GM23338 (cell line): ENCODE measurements at regions not wholly inside any gene's neighbourhood (a gene's known extent, or its start where the extent isn't known, plus 50 kb on each side); places are given as distances from the start of the nearest gene placed in this dataset.

Experiments
- ATAC-seq: fragments of 200-7000 bp; cut with Tn5 transposase; 3 replicates; pipeline ENCODE4 v1.9.1; 2020
- DNase-seq: peaks from one replicate; pipeline ENCODE4 v3.0.0-alpha.2; 2015; ENCODE audit warnings: low spot score
- H2AFZ ChIP-seq: fragments of 200-600 bp; sonication (generic); 2 replicates; pipeline ENCODE4 v1.8.0; 2016; ENCODE audit warnings: antibody characterized with exemption, mild to moderate bottlenecking, moderate library complexity
- H3F3A ChIP-seq: fragments of 200-600 bp; sonication (generic); replicated peaks from 2 replicates; pipeline ENCODE4 v1.8.0; 2017; ENCODE audit warnings: antibody characterized with exemption, mixed run types, low read depth
- H3K27ac ChIP-seq: fragments of 200-600 bp; sonication (generic); 2 replicates; pipeline ENCODE4 v1.6.1; 2016; ENCODE audit warnings: low read depth
- H3K27me3 ChIP-seq: fragments of 200-600 bp; sonication (generic); 2 replicates; pipeline ENCODE4 v1.8.0; 2016; ENCODE audit warnings: mild to moderate bottlenecking, mixed run types, moderate library complexity; ENCODE audit not compliant: insufficient read depth
- H3K36me3 ChIP-seq: fragments of 200-600 bp; sonication (generic); 2 replicates; pipeline ENCODE4 v1.8.0; 2016; ENCODE audit warnings: mild to moderate bottlenecking; ENCODE audit not compliant: insufficient read depth
- H3K4me1 ChIP-seq: fragments of 200-600 bp; sonication (generic); 2 replicates; pipeline ENCODE4 v1.8.0; 2016; ENCODE audit warnings: mild to moderate bottlenecking, moderate library complexity; ENCODE audit not compliant: insufficient read depth
- H3K4me2 ChIP-seq: fragments of 200-600 bp; sonication (generic); 2 replicates; pipeline ENCODE4 v1.7.1; 2017; ENCODE audit warnings: mixed run types
- H3K4me3 ChIP-seq: fragments of 200-600 bp; sonication (generic); 2 replicates; pipeline ENCODE4 v1.6.1; 2016; ENCODE audit warnings: mixed run types
- H3K79me2 ChIP-seq: fragments of 200-600 bp; sonication (generic); replicated peaks from 2 replicates; pipeline ENCODE4 v1.8.0; 2017; ENCODE audit warnings: mild to moderate bottlenecking; ENCODE audit not compliant: insufficient read depth
- H3K9me2 ChIP-seq: fragments of 200-600 bp; sonication (generic); 2 replicates; pipeline ENCODE4 v1.8.0; 2017; ENCODE audit not compliant: insufficient read depth
- H4K20me1 ChIP-seq: fragments of 200-600 bp; sonication (generic); replicated peaks from 2 replicates; pipeline ENCODE4 v1.8.0; 2017; ENCODE audit warnings: mild to moderate bottlenecking; ENCODE audit not compliant: insufficient read depth
- H3K27ac Mint-ChIP-seq: 2 replicates; pipeline ENCODE4 v1.8.0; 2020; ENCODE audit warnings: inconsistent platforms, mild to moderate bottlenecking, moderate library complexity, mixed read lengths
- H3K27me3 Mint-ChIP-seq: 3 replicates; pipeline ENCODE4 v1.8.0; 2022; ENCODE audit warnings: low read depth, mild to moderate bottlenecking, moderate library complexity, mixed read lengths, inconsistent platforms; ENCODE audit not compliant: insufficient read depth, poor library complexity
- H3K36me3 Mint-ChIP-seq: 3 replicates; pipeline ENCODE4 v1.8.0; 2021; ENCODE audit warnings: low read depth, mild to moderate bottlenecking, inconsistent platforms, moderate library complexity, mixed read lengths
- H3K4me1 Mint-ChIP-seq: 3 replicates; pipeline ENCODE4 v1.8.0; 2020; ENCODE audit warnings: mild to moderate bottlenecking, inconsistent platforms, mixed read lengths
- H3K4me3 Mint-ChIP-seq: 3 replicates; pipeline ENCODE4 v1.8.0; 2021; ENCODE audit warnings: moderate library complexity, mild to moderate bottlenecking, inconsistent platforms, mixed read lengths
- H3K9me3 Mint-ChIP-seq: 3 replicates; pipeline ENCODE4 v1.8.0; 2020; ENCODE audit warnings: moderate library complexity, mild to moderate bottlenecking, inconsistent platforms, mixed read lengths
- CREB1 ChIP-seq: fragments of 250-450 bp; sonication (Bioruptor Pico); IDR thresholded peaks from 2 replicates; pipeline ENCODE4 v1.5.0; 2020; ENCODE audit warnings: low read depth, mild to moderate bottlenecking, moderate library complexity
- EZH2 ChIP-seq: fragments of 200-600 bp; sonication (generic); IDR thresholded peaks from one replicate; pipeline ENCODE4 v1.8.0; 2017; ENCODE audit warnings: antibody characterized with exemption, mild to moderate bottlenecking, low read depth; ENCODE audit not compliant: unreplicated experiment
- EZH2phosphoT487 ChIP-seq: fragments of 200-600 bp; sonication (generic); IDR thresholded peaks from one replicate; pipeline ENCODE4 v1.8.1; 2018; ENCODE audit warnings: antibody characterized with exemption; ENCODE audit not compliant: unreplicated experiment
- NANOG ChIP-seq: IDR thresholded peaks from 2 replicates; pipeline ENCODE4 v1.6.1; 2016; ENCODE audit warnings: antibody characterized with exemption, borderline replicate concordance
- POLR2AphosphoS5 ChIP-seq: IDR thresholded peaks from 2 replicates; pipeline ENCODE4 v1.6.1; 2016; ENCODE audit warnings: antibody characterized with exemption, low read depth
- STAT1 ChIP-seq: IDR thresholded peaks from one replicate; pipeline ENCODE4 v1.6.1; 2016; ENCODE audit warnings: antibody characterized with exemption; ENCODE audit not compliant: unreplicated experiment
- ZNF331 ChIP-seq: fragments of 250-450 bp; sonication (Bioruptor Pico); IDR thresholded peaks from 2 replicates; pipeline ENCODE4 v1.5.0; 2020; ENCODE audit warnings: low read depth, mild to moderate bottlenecking, moderate library complexity
- TF ChIP-seq, protein P1 (sequence below): IDR thresholded peaks from one replicate; pipeline ENCODE4 v1.6.1; 2018; ENCODE audit warnings: antibody characterized with exemption; ENCODE audit not compliant: unreplicated experiment
- TF ChIP-seq, protein P2 (sequence below): fragments of 250-450 bp; sonication (Bioruptor Pico); IDR thresholded peaks from 2 replicates; pipeline ENCODE4 v1.5.0; 2020; ENCODE audit warnings: mild to moderate bottlenecking, moderate library complexity
- TF ChIP-seq, protein P3 (sequence below), 2 experiments: fragments of 200-600 bp in 1 of 2; sonication (generic) in 1 of 2; conservative IDR thresholded peaks; 2 replicates each; pipeline versions ENCODE4 v1.5.1 to v1.6.1; 2016 to 2017; ENCODE audit warnings: antibody characterized with exemption in 2 of 2, low read depth in 2 of 2, mild to moderate bottlenecking in 2 of 2, moderate library complexity in 1 of 2

DNA sequence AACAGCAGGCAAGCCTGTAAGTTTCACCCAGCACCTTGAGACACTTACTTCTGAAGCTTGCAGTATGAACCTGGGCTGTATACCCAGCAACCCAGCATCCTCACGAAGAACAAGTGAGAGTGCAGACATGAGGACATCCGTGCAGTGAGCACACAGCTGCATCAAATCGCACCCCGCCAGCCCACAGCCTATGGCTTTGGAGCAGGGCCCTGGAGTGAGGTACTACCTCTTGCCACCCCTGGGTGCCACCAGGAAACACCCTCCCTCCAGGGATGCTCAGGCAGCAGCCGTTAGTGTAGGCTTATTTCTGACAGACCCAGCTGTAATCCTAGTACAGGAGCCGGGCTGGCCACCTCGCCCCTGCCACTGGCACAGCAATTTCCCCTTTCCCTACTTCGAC lies 81.4 kb downstream of the ATPSCKMT start:
- no peaks in the 10 kb centered on the region for H3K79me2 ChIP-seq
- peaks cover 12% of the 10 kb centered on the region for H3K9me3 Mint-ChIP-seq
- ATAC-seq (no peak), DNase-seq (no peak)
- no peak overlapping the region for H3K27ac Mint-ChIP-seq
- no peak overlapping the region for H3K27ac ChIP-seq
- H3K4me3 ChIP-seq = no peak overlapping the region
- peaks cover 6% of the 10 kb centered on the region; the same call in 1 of the 2 replicates for H3K9me2 ChIP-seq
- H3F3A ChIP-seq = no peaks in the 10 kb centered on the region
- H3K4me1 ChIP-seq = no peaks in the 10 kb centered on the region
- H4K20me1 ChIP-seq = no peaks in the 10 kb centered on the region
- H3K36me3 Mint-ChIP-seq = peaks cover 16% of the 10 kb centered on the region
- no peak overlapping the region for H2AFZ ChIP-seq
- H3K4me1 Mint-ChIP-seq = no peaks in the 10 kb centered on the region
- no peaks in the 10 kb centered on the region for H3K36me3 ChIP-seq
- no peaks in the 10 kb centered on the region for H3K27me3 ChIP-seq
- no peak overlapping the region for H3K4me3 Mint-ChIP-seq
- TF ChIP-seq, protein P1, sequence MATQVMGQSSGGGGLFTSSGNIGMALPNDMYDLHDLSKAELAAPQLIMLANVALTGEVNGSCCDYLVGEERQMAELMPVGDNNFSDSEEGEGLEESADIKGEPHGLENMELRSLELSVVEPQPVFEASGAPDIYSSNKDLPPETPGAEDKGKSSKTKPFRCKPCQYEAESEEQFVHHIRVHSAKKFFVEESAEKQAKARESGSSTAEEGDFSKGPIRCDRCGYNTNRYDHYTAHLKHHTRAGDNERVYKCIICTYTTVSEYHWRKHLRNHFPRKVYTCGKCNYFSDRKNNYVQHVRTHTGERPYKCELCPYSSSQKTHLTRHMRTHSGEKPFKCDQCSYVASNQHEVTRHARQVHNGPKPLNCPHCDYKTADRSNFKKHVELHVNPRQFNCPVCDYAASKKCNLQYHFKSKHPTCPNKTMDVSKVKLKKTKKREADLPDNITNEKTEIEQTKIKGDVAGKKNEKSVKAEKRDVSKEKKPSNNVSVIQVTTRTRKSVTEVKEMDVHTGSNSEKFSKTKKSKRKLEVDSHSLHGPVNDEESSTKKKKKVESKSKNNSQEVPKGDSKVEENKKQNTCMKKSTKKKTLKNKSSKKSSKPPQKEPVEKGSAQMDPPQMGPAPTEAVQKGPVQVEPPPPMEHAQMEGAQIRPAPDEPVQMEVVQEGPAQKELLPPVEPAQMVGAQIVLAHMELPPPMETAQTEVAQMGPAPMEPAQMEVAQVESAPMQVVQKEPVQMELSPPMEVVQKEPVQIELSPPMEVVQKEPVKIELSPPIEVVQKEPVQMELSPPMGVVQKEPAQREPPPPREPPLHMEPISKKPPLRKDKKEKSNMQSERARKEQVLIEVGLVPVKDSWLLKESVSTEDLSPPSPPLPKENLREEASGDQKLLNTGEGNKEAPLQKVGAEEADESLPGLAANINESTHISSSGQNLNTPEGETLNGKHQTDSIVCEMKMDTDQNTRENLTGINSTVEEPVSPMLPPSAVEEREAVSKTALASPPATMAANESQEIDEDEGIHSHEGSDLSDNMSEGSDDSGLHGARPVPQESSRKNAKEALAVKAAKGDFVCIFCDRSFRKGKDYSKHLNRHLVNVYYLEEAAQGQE = no peak
- TF ChIP-seq, protein P2, sequence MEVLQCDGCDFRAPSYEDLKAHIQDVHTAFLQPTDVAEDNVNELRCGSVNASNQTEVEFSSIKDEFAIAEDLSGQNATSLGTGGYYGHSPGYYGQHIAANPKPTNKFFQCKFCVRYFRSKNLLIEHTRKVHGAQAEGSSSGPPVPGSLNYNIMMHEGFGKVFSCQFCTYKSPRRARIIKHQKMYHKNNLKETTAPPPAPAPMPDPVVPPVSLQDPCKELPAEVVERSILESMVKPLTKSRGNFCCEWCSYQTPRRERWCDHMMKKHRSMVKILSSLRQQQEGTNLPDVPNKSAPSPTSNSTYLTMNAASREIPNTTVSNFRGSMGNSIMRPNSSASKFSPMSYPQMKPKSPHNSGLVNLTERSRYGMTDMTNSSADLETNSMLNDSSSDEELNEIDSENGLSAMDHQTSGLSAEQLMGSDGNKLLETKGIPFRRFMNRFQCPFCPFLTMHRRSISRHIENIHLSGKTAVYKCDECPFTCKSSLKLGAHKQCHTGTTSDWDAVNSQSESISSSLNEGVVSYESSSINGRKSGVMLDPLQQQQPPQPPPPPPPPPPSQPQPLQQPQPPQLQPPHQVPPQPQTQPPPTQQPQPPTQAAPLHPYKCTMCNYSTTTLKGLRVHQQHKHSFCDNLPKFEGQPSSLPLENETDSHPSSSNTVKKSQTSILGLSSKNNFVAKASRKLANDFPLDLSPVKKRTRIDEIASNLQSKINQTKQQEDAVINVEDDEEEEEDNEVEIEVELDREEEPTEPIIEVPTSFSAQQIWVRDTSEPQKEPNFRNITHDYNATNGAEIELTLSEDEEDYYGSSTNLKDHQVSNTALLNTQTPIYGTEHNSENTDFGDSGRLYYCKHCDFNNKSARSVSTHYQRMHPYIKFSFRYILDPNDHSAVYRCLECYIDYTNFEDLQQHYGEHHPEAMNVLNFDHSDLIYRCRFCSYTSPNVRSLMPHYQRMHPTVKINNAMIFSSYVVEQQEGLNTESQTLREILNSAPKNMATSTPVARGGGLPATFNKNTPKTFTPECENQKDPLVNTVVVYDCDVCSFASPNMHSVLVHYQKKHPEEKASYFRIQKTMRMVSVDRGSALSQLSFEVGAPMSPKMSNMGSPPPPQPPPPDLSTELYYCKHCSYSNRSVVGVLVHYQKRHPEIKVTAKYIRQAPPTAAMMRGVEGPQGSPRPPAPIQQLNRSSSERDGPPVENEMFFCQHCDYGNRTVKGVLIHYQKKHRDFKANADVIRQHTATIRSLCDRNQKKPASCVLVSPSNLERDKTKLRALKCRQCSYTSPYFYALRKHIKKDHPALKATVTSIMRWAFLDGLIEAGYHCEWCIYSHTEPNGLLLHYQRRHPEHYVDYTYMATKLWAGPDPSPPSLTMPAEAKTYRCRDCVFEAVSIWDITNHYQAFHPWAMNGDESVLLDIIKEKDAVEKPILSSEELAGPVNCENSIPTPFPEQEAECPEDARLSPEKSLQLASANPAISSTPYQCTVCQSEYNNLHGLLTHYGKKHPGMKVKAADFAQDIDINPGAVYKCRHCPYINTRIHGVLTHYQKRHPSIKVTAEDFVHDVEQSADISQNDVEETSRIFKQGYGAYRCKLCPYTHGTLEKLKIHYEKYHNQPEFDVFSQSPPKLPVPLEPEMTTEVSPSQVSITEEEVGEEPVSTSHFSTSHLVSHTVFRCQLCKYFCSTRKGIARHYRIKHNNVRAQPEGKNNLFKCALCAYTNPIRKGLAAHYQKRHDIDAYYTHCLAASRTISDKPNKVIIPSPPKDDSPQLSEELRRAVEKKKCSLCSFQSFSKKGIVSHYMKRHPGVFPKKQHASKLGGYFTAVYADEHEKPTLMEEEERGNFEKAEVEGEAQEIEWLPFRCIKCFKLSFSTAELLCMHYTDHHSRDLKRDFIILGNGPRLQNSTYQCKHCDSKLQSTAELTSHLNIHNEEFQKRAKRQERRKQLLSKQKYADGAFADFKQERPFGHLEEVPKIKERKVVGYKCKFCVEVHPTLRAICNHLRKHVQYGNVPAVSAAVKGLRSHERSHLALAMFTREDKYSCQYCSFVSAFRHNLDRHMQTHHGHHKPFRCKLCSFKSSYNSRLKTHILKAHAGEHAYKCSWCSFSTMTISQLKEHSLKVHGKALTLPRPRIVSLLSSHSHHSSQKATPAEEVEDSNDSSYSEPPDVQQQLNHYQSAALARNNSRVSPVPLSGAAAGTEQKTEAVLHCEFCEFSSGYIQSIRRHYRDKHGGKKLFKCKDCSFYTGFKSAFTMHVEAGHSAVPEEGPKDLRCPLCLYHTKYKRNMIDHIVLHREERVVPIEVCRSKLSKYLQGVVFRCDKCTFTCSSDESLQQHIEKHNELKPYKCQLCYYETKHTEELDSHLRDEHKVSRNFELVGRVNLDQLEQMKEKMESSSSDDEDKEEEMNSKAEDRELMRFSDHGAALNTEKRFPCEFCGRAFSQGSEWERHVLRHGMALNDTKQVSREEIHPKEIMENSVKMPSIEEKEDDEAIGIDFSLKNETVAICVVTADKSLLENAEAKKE = no peak
- TF ChIP-seq, protein P3, sequence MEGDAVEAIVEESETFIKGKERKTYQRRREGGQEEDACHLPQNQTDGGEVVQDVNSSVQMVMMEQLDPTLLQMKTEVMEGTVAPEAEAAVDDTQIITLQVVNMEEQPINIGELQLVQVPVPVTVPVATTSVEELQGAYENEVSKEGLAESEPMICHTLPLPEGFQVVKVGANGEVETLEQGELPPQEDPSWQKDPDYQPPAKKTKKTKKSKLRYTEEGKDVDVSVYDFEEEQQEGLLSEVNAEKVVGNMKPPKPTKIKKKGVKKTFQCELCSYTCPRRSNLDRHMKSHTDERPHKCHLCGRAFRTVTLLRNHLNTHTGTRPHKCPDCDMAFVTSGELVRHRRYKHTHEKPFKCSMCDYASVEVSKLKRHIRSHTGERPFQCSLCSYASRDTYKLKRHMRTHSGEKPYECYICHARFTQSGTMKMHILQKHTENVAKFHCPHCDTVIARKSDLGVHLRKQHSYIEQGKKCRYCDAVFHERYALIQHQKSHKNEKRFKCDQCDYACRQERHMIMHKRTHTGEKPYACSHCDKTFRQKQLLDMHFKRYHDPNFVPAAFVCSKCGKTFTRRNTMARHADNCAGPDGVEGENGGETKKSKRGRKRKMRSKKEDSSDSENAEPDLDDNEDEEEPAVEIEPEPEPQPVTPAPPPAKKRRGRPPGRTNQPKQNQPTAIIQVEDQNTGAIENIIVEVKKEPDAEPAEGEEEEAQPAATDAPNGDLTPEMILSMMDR (conservative IDR thresholded peaks at IDR 0.05; ENCODE audit: low read depth in 2 of 2) = no peak
- TF ChIP-seq EZH2 (no peak), NANOG (no peak), EZH2phosphoT487 (no peak), STAT1 (no peak), ZNF331 (CRISPR knock-in tag) (no peak), POLR2AphosphoS5 (no peak), CREB1 (CRISPR knock-in tag) (no peak)
- peaks cover 2% of the 10 kb centered on the region for H3K27me3 Mint-ChIP-seq
- no peak overlapping the region for H3K4me2 ChIP-seq
